Lung (tissue), 11 donors: ENCODE measurements at regions not wholly inside any gene's neighbourhood (a gene's known extent, or its start where the extent isn't known, plus 50 kb on each side); places are given as distances from the start of the nearest gene placed in this dataset.

ENCODE experiments used
- ATAC-seq: fragments of 200-7000 bp; cut with Tn5 transposase; one replicate; pipeline ENCODE4 v1.9.1; 2020; ENCODE audit warnings: moderate number of reproducible peaks; ENCODE audit not compliant: insufficient read depth, low FRiP score
- DNase-seq, 3 donors: peaks; one replicate each; pipeline ENCODE4 v3.0.0-alpha.2; 2013 to 2017
- H3K27ac ChIP-seq, 2 donors: one replicate each; pipeline ENCODE4 v1.5.1; 2013; ENCODE audit warnings: mild to moderate bottlenecking in 2 of 2, moderate library complexity in 2 of 2, control low read depth in 1 of 2, inconsistent platforms in 1 of 2, low read depth in 1 of 2, low read length in 1 of 2
- H3K27me3 ChIP-seq, 3 donors: one replicate each; pipeline ENCODE4 v1.5.1; 2013; ENCODE audit warnings: low read length in 2 of 3; ENCODE audit not compliant: control insufficient read depth in 3 of 3, insufficient read depth in 3 of 3
- H3K36me3 ChIP-seq, 4 donors: one replicate each; pipeline ENCODE4 v1.5.1; 2013; ENCODE audit warnings: low read length in 4 of 4, mild to moderate bottlenecking in 1 of 4, moderate library complexity in 1 of 4; ENCODE audit not compliant: control insufficient read depth in 4 of 4, insufficient read depth in 4 of 4
- H3K4me1 ChIP-seq, 5 donors: one replicate each; pipeline ENCODE4 v1.5.1; 2013; ENCODE audit warnings: low read length in 5 of 5, mild to moderate bottlenecking in 2 of 5, moderate library complexity in 1 of 5; ENCODE audit not compliant: control insufficient read depth in 5 of 5, insufficient read depth in 5 of 5
- H3K4me3 ChIP-seq: one replicate; pipeline ENCODE4 v1.5.1; 2013; ENCODE audit warnings: mild to moderate bottlenecking, control low read depth, moderate library complexity
- H3K9ac ChIP-seq, 2 donors: one replicate each; pipeline ENCODE4 v1.5.1; 2013; ENCODE audit warnings: low read length in 2 of 2, control low read depth in 1 of 2; ENCODE audit not compliant: insufficient read depth in 1 of 2
- H3K9me3 ChIP-seq, 4 donors: one replicate each; pipeline ENCODE4 v1.5.1; 2013; ENCODE audit warnings: low read length in 3 of 4, mild to moderate bottlenecking in 1 of 4, moderate library complexity in 1 of 4; ENCODE audit not compliant: control insufficient read depth in 4 of 4, insufficient read depth in 3 of 4
- CTCF ChIP-seq: IDR thresholded peaks from 2 replicates; pipeline ENCODE4 v1.5.1; 2012; ENCODE audit warnings: mild to moderate bottlenecking; ENCODE audit errors: control extremely low read depth, extremely low read depth
- WGBS, 2 donors: extraction: QIAGEN DNeasy Blood & Tissue Kit; methylation state at CpG; one replicate each; pipeline ENCODE4 v1.1.7; 2013; 5-methylcytosine and 5-hydroxymethylcytosine counted together
- donor health status: control.
- donor health status: control.
- donor health status: Bipolar disorder and iron deficiency.
- donor health status: healthy.
- donor health status: DM: yes; HTN: yes; CAD: no.

GRCh38 chr3:139289860-139290524 is 53.8 kb upstream of the MRPS22 start:
- ATAC-seq (no peak), DNase-seq (no peak)
- no peak overlapping the region for H3K9ac ChIP-seq
- H3K27ac ChIP-seq = no peak overlapping the region
- no peaks in the 10 kb centered on the region for H3K36me3 ChIP-seq
- no peak for TF ChIP-seq CTCF
- H3K4me1 ChIP-seq = peaks cover 0 to 15% (median 0%) of the 10 kb centered on the region in 5 donors
- H3K4me3 ChIP-seq = no peak overlapping the region
- WGBS, 2 donors = 79 to 80% methylated on average over 6 of the region's 6 CpGs
- no peaks in the 10 kb centered on the region for H3K27me3 ChIP-seq
- H3K9me3 ChIP-seq = peaks cover 0 to 2% (median 0%) of the 10 kb centered on the region in 4 donors

DNA sequence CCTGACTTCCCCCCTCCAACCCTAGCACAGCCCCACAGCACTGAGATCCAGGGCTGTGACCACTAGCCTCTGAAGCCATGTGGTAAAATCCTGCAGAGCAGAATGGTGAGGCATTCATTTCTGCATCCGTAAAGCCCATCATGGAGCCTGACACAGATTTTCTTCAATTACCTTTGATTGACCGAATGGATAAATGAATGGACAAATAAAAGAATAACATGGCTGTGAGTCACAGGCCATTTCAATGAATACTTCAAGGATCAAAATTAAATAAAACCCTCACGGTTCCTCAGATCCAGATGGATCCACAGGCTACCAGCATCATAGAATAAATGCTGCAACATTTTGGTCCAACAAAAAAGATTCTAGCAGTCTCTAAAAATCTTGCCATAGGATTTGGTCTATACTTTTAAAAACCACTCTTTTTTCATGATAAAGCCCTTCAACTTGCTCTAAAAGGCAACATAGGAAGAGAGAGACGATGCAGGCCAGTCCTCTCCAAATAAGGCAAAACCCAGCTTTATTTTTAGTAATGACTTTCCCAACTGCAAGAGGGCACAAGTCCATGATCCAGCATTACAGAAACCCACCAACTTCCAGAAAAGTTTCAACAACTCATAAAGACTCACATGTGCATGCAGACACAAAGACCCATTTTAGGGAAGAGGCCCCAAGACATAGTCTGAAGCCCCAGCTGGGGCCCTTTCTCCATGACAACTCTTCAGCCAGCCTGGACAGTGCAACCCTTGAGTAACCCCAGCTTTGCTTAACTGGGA is 52.4 kb upstream of the MRPS22 start:
- no peak overlapping the region for H3K9ac ChIP-seq
- ATAC-seq = no peak
- no peaks in the 10 kb centered on the region for H3K27me3 ChIP-seq
- no peak for DNase-seq
- peaks cover 0 to 15% (median 0%) of the 10 kb centered on the region in 5 donors for H3K4me1 ChIP-seq
- no peak overlapping the region for H3K4me3 ChIP-seq
- peaks cover 0 to 2% (median 0%) of the 10 kb centered on the region in 4 donors for H3K9me3 ChIP-seq
- no peak overlapping the region for H3K27ac ChIP-seq
- no peak for TF ChIP-seq CTCF
- H3K36me3 ChIP-seq = no peaks in the 10 kb centered on the region
- 89 to 92% methylated on average over 4 of the region's 4 CpGs for WGBS, 2 donors

DNA sequence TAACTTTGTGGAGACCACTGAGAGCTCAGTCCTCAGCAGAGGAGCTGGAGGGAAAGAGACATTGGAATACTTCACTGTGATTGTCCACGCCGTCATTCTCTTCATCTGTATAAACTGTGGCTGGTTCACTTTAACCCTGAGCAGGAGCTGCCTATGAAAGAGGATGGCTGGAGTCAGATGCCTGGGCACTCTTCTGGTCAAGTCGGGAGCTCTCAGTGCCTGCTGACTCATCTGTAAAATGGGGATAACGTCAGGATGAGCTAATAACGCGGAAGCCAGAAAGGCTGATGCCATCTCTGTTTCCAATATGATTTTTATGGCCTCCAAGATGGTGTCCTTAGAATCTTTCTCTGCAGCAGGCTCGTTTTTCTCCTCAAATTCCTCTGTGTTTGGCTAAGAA is 51.6 kb upstream of the MRPS22 start:
- ATAC-seq (no peak), DNase-seq (no peak)
- no peak overlapping the region for H3K27ac ChIP-seq
- H3K4me3 ChIP-seq = no peak overlapping the region
- H3K27me3 ChIP-seq = no peaks in the 10 kb centered on the region
- no peak overlapping the region for H3K9ac ChIP-seq
- peaks cover 0 to 2% (median 0%) of the 10 kb centered on the region in 4 donors for H3K9me3 ChIP-seq
- no peak for TF ChIP-seq CTCF
- 75 to 80% methylated on average over 7 of the region's 7 CpGs for WGBS, 2 donors
- H3K36me3 ChIP-seq = no peaks in the 10 kb centered on the region
- peaks cover 0 to 15% (median 0%) of the 10 kb centered on the region in 5 donors for H3K4me1 ChIP-seq
